Lung (tissue), 11 donors: ENCODE measurements at regions not wholly inside any gene's neighbourhood (a gene's known extent, or its start where the extent isn't known, plus 50 kb on each side); places are given as distances from the start of the nearest gene placed in this dataset.

Experiments
- ATAC-seq: fragments of 200-7000 bp; cut with Tn5 transposase; one replicate; pipeline ENCODE4 v1.9.1; 2020; ENCODE audit warnings: moderate number of reproducible peaks; ENCODE audit not compliant: insufficient read depth, low FRiP score
- DNase-seq, 3 donors: peaks; one replicate each; pipeline ENCODE4 v3.0.0-alpha.2; 2013 to 2017
- H3K27ac ChIP-seq, 2 donors: one replicate each; pipeline ENCODE4 v1.5.1; 2013; ENCODE audit warnings: mild to moderate bottlenecking in 2 of 2, moderate library complexity in 2 of 2, control low read depth in 1 of 2, inconsistent platforms in 1 of 2, low read depth in 1 of 2, low read length in 1 of 2
- H3K27me3 ChIP-seq, 3 donors: one replicate each; pipeline ENCODE4 v1.5.1; 2013; ENCODE audit warnings: low read length in 2 of 3; ENCODE audit not compliant: control insufficient read depth in 3 of 3, insufficient read depth in 3 of 3
- H3K36me3 ChIP-seq, 4 donors: one replicate each; pipeline ENCODE4 v1.5.1; 2013; ENCODE audit warnings: low read length in 4 of 4, mild to moderate bottlenecking in 1 of 4, moderate library complexity in 1 of 4; ENCODE audit not compliant: control insufficient read depth in 4 of 4, insufficient read depth in 4 of 4
- H3K4me1 ChIP-seq, 5 donors: one replicate each; pipeline ENCODE4 v1.5.1; 2013; ENCODE audit warnings: low read length in 5 of 5, mild to moderate bottlenecking in 2 of 5, moderate library complexity in 1 of 5; ENCODE audit not compliant: control insufficient read depth in 5 of 5, insufficient read depth in 5 of 5
- H3K4me3 ChIP-seq: one replicate; pipeline ENCODE4 v1.5.1; 2013; ENCODE audit warnings: mild to moderate bottlenecking, control low read depth, moderate library complexity
- H3K9ac ChIP-seq, 2 donors: one replicate each; pipeline ENCODE4 v1.5.1; 2013; ENCODE audit warnings: low read length in 2 of 2, control low read depth in 1 of 2; ENCODE audit not compliant: insufficient read depth in 1 of 2
- H3K9me3 ChIP-seq, 4 donors: one replicate each; pipeline ENCODE4 v1.5.1; 2013; ENCODE audit warnings: low read length in 3 of 4, mild to moderate bottlenecking in 1 of 4, moderate library complexity in 1 of 4; ENCODE audit not compliant: control insufficient read depth in 4 of 4, insufficient read depth in 3 of 4
- WGBS, 2 donors: extraction: QIAGEN DNeasy Blood & Tissue Kit; methylation state at CpG; one replicate each; pipeline ENCODE4 v1.1.7; 2013; 5-methylcytosine and 5-hydroxymethylcytosine counted together
- TF ChIP-seq, protein P1 (sequence below): IDR thresholded peaks from 2 replicates; pipeline ENCODE4 v1.5.1; 2012; ENCODE audit warnings: mild to moderate bottlenecking; ENCODE audit errors: control extremely low read depth, extremely low read depth
- donor health status: control.
- donor health status: control.
- donor health status: Bipolar disorder and iron deficiency.
- donor health status: healthy.
- donor health status: DM: yes; HTN: yes; CAD: no.

DNA sequence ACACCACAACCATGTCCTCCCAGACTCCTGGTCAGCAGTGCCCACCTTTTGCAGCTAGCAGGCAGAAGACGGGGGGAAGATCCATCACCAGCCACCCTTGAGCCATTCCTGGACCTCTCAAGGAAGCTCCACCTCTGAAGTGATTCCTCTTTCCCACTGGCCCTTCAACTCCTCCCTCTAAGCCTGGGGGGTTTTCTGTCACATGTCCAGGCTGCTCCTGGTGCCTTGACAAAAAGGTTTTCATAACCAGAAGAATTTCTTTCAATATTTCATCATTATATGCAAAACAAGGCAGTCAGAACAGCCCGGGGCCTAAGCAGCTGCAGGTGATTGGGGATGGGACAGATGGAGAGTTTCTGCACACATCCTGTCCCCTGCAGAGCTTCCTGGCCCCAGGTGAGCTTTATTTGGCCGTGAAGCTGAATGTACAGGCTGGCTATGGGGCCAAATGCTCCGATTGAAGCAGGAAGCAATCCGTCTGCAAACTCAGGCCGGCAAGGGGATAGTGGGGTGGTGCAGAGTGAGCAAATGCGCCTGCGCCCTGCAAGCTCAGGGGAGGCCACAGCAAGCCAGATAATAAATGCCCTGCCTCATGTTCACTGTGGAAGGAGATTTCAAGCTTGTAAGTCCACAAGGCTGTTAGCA, 173.5 kb downstream of the C5orf15 start:
- no peak overlapping the region for H3K27ac ChIP-seq
- H3K4me1 ChIP-seq, result peaks cover 0 to 6% (median 0%) of the 10 kb centered on the region in 5 donors
- DNase-seq (no peak), ATAC-seq (no peak)
- no peak overlapping the region for H3K4me3 ChIP-seq
- 66 to 70% methylated on average over 8 of the region's 8 CpGs for WGBS, 2 donors
- H3K9ac ChIP-seq, result no peak overlapping the region
- no peaks in the 10 kb centered on the region for H3K27me3 ChIP-seq
- TF ChIP-seq, protein P1, sequence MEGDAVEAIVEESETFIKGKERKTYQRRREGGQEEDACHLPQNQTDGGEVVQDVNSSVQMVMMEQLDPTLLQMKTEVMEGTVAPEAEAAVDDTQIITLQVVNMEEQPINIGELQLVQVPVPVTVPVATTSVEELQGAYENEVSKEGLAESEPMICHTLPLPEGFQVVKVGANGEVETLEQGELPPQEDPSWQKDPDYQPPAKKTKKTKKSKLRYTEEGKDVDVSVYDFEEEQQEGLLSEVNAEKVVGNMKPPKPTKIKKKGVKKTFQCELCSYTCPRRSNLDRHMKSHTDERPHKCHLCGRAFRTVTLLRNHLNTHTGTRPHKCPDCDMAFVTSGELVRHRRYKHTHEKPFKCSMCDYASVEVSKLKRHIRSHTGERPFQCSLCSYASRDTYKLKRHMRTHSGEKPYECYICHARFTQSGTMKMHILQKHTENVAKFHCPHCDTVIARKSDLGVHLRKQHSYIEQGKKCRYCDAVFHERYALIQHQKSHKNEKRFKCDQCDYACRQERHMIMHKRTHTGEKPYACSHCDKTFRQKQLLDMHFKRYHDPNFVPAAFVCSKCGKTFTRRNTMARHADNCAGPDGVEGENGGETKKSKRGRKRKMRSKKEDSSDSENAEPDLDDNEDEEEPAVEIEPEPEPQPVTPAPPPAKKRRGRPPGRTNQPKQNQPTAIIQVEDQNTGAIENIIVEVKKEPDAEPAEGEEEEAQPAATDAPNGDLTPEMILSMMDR, result no peak
- H3K9me3 ChIP-seq, result no peaks in the 10 kb centered on the region
- no peaks in the 10 kb centered on the region for H3K36me3 ChIP-seq

DNA sequence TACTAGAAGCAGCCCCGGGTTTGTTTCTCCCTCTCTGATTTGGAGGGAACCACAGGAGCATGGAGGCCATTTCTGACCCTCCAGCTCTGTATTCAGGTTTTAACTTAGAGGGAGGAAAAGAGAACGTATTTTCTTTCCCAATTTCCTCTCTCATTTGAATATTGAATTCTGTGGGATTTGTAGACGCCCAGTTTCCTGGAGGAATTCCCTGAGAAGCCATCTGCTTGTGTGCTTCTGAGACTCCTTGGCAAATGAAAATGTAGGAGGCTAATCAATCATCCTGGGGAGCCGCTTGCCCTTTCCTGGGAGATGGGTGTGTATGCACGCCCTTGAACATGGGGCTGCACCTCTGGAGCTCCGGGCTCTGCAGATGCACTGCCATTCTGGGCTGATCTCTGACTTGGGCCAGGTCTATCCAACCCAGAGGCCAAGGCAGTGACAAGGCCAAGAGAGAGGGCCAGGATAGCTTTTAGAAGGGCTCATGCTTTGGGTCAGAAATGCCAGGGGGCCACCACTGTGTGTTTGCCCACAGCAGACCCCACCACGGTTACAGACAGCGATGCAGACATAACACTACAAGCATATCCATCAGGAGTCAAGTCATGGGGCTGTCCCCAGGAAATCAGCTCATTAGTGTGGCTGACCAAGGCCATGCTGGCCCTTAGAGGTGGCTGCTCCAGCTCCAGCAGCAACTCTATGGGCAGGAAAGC, 174.5 kb downstream of the C5orf15 start:
- DNase-seq (no peak), ATAC-seq (no peak)
- H3K4me1 ChIP-seq, result peaks cover 0 to 6% (median 0%) of the 10 kb centered on the region in 5 donors
- H3K9me3 ChIP-seq, result no peaks in the 10 kb centered on the region
- no peak overlapping the region for H3K4me3 ChIP-seq
- no peak overlapping the region for H3K9ac ChIP-seq
- H3K27ac ChIP-seq, result no peak overlapping the region
- WGBS, 2 donors, result 87% methylated on average over 8 of the region's 8 CpGs
- H3K27me3 ChIP-seq, result no peaks in the 10 kb centered on the region
- TF ChIP-seq, protein P1, result no peak
- no peaks in the 10 kb centered on the region for H3K36me3 ChIP-seq

DNA sequence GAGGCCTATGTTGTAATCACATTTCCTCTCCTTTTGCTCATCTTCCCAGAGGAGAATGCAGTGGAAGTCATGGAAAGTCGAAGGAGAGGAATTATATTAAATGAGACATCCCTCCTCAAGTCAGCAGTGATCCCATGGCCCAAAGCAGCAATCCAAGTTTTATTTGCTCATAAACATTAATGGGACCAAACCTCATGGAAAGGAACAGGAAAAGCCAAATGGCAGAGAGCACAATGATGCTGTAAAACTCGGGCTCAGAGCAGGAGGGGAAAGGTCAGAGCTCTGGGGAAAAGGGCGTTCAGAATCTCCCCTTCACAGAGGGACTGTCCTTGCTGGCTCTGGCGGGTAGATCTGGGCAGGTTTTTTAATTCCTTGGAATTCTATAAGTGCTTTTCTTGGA, 175.8 kb downstream of the C5orf15 start:
- DNase-seq, result no peak
- no peak overlapping the region for H3K9ac ChIP-seq
- H3K9me3 ChIP-seq, result no peaks in the 10 kb centered on the region
- ATAC-seq, result no peak
- no peak overlapping the region for H3K27ac ChIP-seq
- peaks cover 0 to 6% (median 0%) of the 10 kb centered on the region in 5 donors for H3K4me1 ChIP-seq
- H3K4me3 ChIP-seq, result no peak overlapping the region
- H3K36me3 ChIP-seq, result no peaks in the 10 kb centered on the region
- TF ChIP-seq, protein P1, result no peak
- 69% methylated on average over 4 of the region's 4 CpGs for WGBS, 2 donors
- H3K27me3 ChIP-seq, result no peaks in the 10 kb centered on the region
